ENCODE measurements at regions not wholly inside any gene's neighbourhood (a gene's known extent, or its start where the extent isn't known, plus 50 kb on each side); places are given as distances from the start of the nearest gene placed in this dataset.
"Not testable (repeated sequence)": the region's sequence is repeated elsewhere in the genome, so short reads cannot be mapped to it uniquely, and the experiment has no call there.

- Histone ChIP-seq H3K36me3 (ENCODE audit: control insufficient read depth in 1 of 2, insufficient read depth in 2 of 2, low read length in 2 of 2) (no peaks in the 10 kb centered on the region), H3K27me3 (ENCODE audit: low read depth, low read length) (no peaks in the 10 kb centered on the region), H3K27ac (ENCODE audit: low read length) (no peak overlapping the region), H3K9me3 (ENCODE audit: control insufficient read depth in 1 of 2, low read length in 2 of 2) (no peaks in the 10 kb centered on the region), H3K4me3 (ENCODE audit: low read depth in 1 of 2, low read length in 2 of 2) (no peak overlapping the region), H3K4me1 (ENCODE audit: control insufficient read depth in 1 of 2, insufficient read depth in 2 of 2, low read length in 2 of 2) (no peaks in the 10 kb centered on the region)
Observed at GRCh38 chr2:105674859-105675541, 69.7 kb upstream of the NCK2 start.

- H3K9me3 ChIP-seq (ENCODE audit: control insufficient read depth in 1 of 2, low read length in 2 of 2) = no peaks in the 10 kb centered on the region
- H3K27me3 ChIP-seq (ENCODE audit: low read depth, low read length) = no peaks in the 10 kb centered on the region
- no peaks in the 10 kb centered on the region for H3K36me3 ChIP-seq (ENCODE audit: control insufficient read depth in 1 of 2, insufficient read depth in 2 of 2, low read length in 2 of 2)
- H3K4me1 ChIP-seq (ENCODE audit: control insufficient read depth in 1 of 2, insufficient read depth in 2 of 2, low read length in 2 of 2) = no peaks in the 10 kb centered on the region
- H3K4me3 ChIP-seq (ENCODE audit: low read depth in 1 of 2, low read length in 2 of 2) = no peak overlapping the region
- H3K27ac ChIP-seq (ENCODE audit: low read length) = no peak overlapping the region
Observed at GRCh38 chr2:105674401-105674800, 70.3 kb upstream of the NCK2 start.

- Histone ChIP-seq H3K4me1 (ENCODE audit: control insufficient read depth in 1 of 2, insufficient read depth in 2 of 2, low read length in 2 of 2) (no peaks in the 10 kb centered on the region), H3K4me3 (ENCODE audit: low read depth in 1 of 2, low read length in 2 of 2) (no peak overlapping the region), H3K9me3 (ENCODE audit: control insufficient read depth in 1 of 2, low read length in 2 of 2) (peaks cover under 1 to 7% of the 10 kb centered on the region in 2 donors), H3K36me3 (ENCODE audit: control insufficient read depth in 1 of 2, insufficient read depth in 2 of 2, low read length in 2 of 2) (no peaks in the 10 kb centered on the region), H3K27me3 (ENCODE audit: low read depth, low read length) (no peaks in the 10 kb centered on the region), H3K27ac (ENCODE audit: low read length) (no peak overlapping the region)
Observed at GRCh38 chr2:105671156-105671555, 73.6 kb upstream of the NCK2 start.

DNA sequence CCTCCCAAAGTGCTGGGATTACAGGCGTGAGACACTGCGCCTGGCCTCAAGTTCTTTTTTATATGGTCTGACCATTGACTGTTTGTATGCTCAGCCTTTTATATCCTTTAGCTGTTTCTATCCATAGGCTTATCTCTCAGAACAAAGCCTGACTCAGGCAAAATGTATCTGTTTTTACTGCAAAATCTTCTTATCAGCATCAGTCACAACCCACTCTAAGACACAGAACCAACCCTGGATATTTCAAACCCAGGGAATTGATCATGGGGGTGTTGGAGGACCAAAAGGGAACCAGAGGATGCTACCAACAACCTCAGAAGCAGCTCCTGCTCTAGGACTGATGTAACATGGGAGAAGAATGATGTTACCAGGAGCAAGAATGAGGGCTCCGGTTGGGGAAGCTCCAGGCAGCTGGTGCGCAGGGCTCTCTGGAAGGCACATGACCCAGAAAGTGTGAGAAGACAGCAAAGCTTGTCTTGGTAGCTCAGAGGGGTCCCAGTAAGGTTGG, 75.3 kb upstream of the NCK2 start:
- no peaks in the 10 kb centered on the region for H3K36me3 ChIP-seq (ENCODE audit: control insufficient read depth in 1 of 2, insufficient read depth in 2 of 2, low read length in 2 of 2)
- H3K4me1 ChIP-seq (ENCODE audit: control insufficient read depth in 1 of 2, insufficient read depth in 2 of 2, low read length in 2 of 2) = no peaks in the 10 kb centered on the region
- H3K4me3 ChIP-seq (ENCODE audit: low read depth in 1 of 2, low read length in 2 of 2) = no peak overlapping the region
- no peaks in the 10 kb centered on the region for H3K27me3 ChIP-seq (ENCODE audit: low read depth, low read length)
- peaks cover 13 to 14% of the 10 kb centered on the region in 2 donors for H3K9me3 ChIP-seq (ENCODE audit: control insufficient read depth in 1 of 2, low read length in 2 of 2)
- H3K27ac ChIP-seq (ENCODE audit: low read length) = no peak overlapping the region

DNA sequence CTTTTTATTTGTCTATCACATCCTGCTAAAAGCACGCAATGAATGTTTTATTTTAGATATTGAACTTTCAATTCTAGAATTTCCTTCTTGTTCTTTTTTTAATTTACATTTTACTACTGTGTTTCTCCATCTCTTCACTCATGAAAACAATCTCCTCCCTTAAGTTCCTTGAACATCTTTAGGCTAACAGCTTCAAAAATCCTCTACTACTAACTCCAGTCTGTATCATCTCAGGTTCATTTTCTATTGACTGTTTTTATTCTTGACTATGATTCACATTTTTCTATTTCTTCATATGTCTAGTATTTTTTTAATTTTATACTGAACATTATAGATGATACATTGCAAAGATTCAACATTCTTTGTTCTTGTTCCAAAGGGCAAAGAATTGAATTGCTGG, 79.2 kb upstream of the NCK2 start:
- Histone ChIP-seq H3K27ac (ENCODE audit: low read length) (no peak overlapping the region), H3K27me3 (ENCODE audit: low read depth, low read length) (no peaks in the 10 kb centered on the region), H3K4me1 (ENCODE audit: control insufficient read depth in 1 of 2, insufficient read depth in 2 of 2, low read length in 2 of 2) (no peaks in the 10 kb centered on the region), H3K9me3 (ENCODE audit: control insufficient read depth in 1 of 2, low read length in 2 of 2) (peaks cover 13 to 14% of the 10 kb centered on the region in 2 donors), H3K4me3 (ENCODE audit: low read depth in 1 of 2, low read length in 2 of 2) (no peak overlapping the region), H3K36me3 (ENCODE audit: control insufficient read depth in 1 of 2, insufficient read depth in 2 of 2, low read length in 2 of 2) (no peaks in the 10 kb centered on the region)

- Histone ChIP-seq H3K9me3 (ENCODE audit: control insufficient read depth in 1 of 2, low read length in 2 of 2) (peaks cover 0 to 7% of the 10 kb centered on the region in 2 donors), H3K4me3 (ENCODE audit: low read depth in 1 of 2, low read length in 2 of 2) (no peak overlapping the region), H3K27ac (ENCODE audit: low read length) (no peak overlapping the region), H3K27me3 (ENCODE audit: low read depth, low read length) (no peaks in the 10 kb centered on the region), H3K36me3 (ENCODE audit: control insufficient read depth in 1 of 2, insufficient read depth in 2 of 2, low read length in 2 of 2) (no peaks in the 10 kb centered on the region), H3K4me1 (ENCODE audit: control insufficient read depth in 1 of 2, insufficient read depth in 2 of 2, low read length in 2 of 2) (no peaks in the 10 kb centered on the region)
Observed at GRCh38 chr2:105660489-105660888, 84.2 kb upstream of the NCK2 start.

GRCh38 chr2:105655723-105656606, 88.7 kb upstream of the NCK2 start:
- H3K27ac ChIP-seq (ENCODE audit: low read length); H3K9me3 ChIP-seq (ENCODE audit: control insufficient read depth in 1 of 2, low read length in 2 of 2); H3K27me3 ChIP-seq (ENCODE audit: low read depth, low read length); H3K4me3 ChIP-seq (ENCODE audit: low read depth in 1 of 2, low read length in 2 of 2); H3K36me3 ChIP-seq (ENCODE audit: control insufficient read depth in 1 of 2, insufficient read depth in 2 of 2, low read length in 2 of 2); H3K4me1 ChIP-seq (ENCODE audit: control insufficient read depth in 1 of 2, insufficient read depth in 2 of 2, low read length in 2 of 2): not testable (repeated sequence)

DNA sequence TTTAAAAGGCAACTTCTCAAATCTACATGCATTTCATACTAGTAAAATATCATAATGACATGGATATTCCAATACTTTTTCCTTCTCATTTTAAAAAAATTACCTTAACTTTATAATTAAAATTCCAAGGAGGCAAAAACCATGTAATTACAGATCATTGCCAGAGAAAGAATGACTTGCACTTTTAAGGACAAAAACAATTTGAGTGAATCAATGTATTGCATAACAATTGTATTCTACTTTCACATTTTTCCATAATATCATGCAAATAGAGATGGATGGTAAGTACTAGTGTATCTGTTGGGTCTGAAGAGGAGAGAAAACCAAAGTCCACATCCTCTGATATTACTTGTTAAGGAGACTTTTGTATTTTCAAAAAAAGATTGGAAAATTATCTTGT, 89.5 kb upstream of the NCK2 start:
- no peaks in the 10 kb centered on the region for H3K9me3 ChIP-seq (ENCODE audit: control insufficient read depth in 1 of 2, low read length in 2 of 2)
- H3K4me1 ChIP-seq (ENCODE audit: control insufficient read depth in 1 of 2, insufficient read depth in 2 of 2, low read length in 2 of 2) = peaks cover 0 to 4% of the 10 kb centered on the region in 2 donors
- no peak overlapping the region for H3K27ac ChIP-seq (ENCODE audit: low read length)
- no peaks in the 10 kb centered on the region for H3K36me3 ChIP-seq (ENCODE audit: control insufficient read depth in 1 of 2, insufficient read depth in 2 of 2, low read length in 2 of 2)
- no peak overlapping the region for H3K4me3 ChIP-seq (ENCODE audit: low read depth in 1 of 2, low read length in 2 of 2)
- H3K27me3 ChIP-seq (ENCODE audit: low read depth, low read length) = no peaks in the 10 kb centered on the region

DNA sequence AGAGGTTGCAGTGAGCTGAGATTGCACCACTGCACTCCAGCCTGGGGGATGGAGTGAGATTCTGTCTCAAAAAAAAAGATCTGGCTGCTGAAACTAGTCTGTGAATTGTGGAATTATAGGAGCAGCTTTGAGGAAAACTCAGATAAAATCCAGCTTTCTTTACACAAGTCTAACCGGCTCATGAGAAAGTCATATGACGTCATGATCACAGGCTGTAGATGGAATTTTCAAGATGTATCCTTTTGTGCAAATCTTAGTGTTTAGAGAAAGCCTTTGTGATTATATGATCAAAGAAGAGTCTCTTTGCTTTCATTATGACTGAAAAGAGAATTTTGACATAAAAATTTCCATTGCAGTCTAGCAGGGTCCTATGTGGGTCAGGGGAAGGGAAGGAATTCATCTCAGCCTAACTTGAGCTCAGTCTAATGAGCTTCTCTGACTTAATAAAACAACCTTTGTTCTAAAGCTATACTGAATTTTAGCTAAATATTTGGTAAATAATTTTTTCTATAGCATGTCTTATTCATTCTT, 90.2 kb upstream of the NCK2 start:
- Histone ChIP-seq H3K9me3 (ENCODE audit: control insufficient read depth in 1 of 2, low read length in 2 of 2) (no peaks in the 10 kb centered on the region), H3K4me3 (ENCODE audit: low read depth in 1 of 2, low read length in 2 of 2) (no peak overlapping the region), H3K4me1 (ENCODE audit: control insufficient read depth in 1 of 2, insufficient read depth in 2 of 2, low read length in 2 of 2) (peaks cover 0 to 4% of the 10 kb centered on the region in 2 donors), H3K36me3 (ENCODE audit: control insufficient read depth in 1 of 2, insufficient read depth in 2 of 2, low read length in 2 of 2) (no peaks in the 10 kb centered on the region), H3K27ac (ENCODE audit: low read length) (no peak overlapping the region), H3K27me3 (ENCODE audit: low read depth, low read length) (no peaks in the 10 kb centered on the region)

- H3K4me3 ChIP-seq (ENCODE audit: low read depth in 1 of 2, low read length in 2 of 2) = no peak overlapping the region
- H3K27me3 ChIP-seq (ENCODE audit: low read depth, low read length) = no peaks in the 10 kb centered on the region
- no peaks in the 10 kb centered on the region for H3K9me3 ChIP-seq (ENCODE audit: control insufficient read depth in 1 of 2, low read length in 2 of 2)
Observed at GRCh38 chr2:105653302-105653701, 91.4 kb upstream of the NCK2 start.

GRCh38 chr2:105652014-105652796, 92.5 kb upstream of the NCK2 start:
- Histone ChIP-seq H3K36me3 (ENCODE audit: control insufficient read depth in 1 of 2, insufficient read depth in 2 of 2, low read length in 2 of 2) (no peaks in the 10 kb centered on the region), H3K4me1 (ENCODE audit: control insufficient read depth in 1 of 2, insufficient read depth in 2 of 2, low read length in 2 of 2) (peaks cover 0 to 4% of the 10 kb centered on the region in 2 donors), H3K4me3 (ENCODE audit: low read depth in 1 of 2, low read length in 2 of 2) (no peak overlapping the region), H3K9me3 (ENCODE audit: control insufficient read depth in 1 of 2, low read length in 2 of 2) (no peaks in the 10 kb centered on the region), H3K27ac (ENCODE audit: low read length) (peak overlapping the region; percentile 14), H3K27me3 (ENCODE audit: low read depth, low read length) (no peaks in the 10 kb centered on the region)

More at GRCh38 chr2:105653302-105653701, 91.4 kb upstream of the NCK2 start:
- Histone ChIP-seq H3K27ac (ENCODE audit: low read length) (no peak overlapping the region), H3K36me3 (ENCODE audit: control insufficient read depth in 1 of 2, insufficient read depth in 2 of 2, low read length in 2 of 2) (no peaks in the 10 kb centered on the region), H3K4me1 (ENCODE audit: control insufficient read depth in 1 of 2, insufficient read depth in 2 of 2, low read length in 2 of 2) (peaks cover 0 to 4% of the 10 kb centered on the region in 2 donors)
